WI38 (cell line): ENCODE measurements at regions not wholly inside any gene's neighbourhood (a gene's known extent, or its start where the extent isn't known, plus 50 kb on each side); places are given as distances from the start of the nearest gene placed in this dataset.

Experiments
- H3K4me3 ChIP-seq: 2 replicates; pipeline ENCODE4 v1.5.1; 2011; ENCODE audit warnings: low read depth, mild to moderate bottlenecking, control low read depth, low read length
- CTCF ChIP-seq: IDR thresholded peaks from 2 replicates; pipeline ENCODE4 v1.5.1; 2012; ENCODE audit warnings: low read depth, mild to moderate bottlenecking, control low read depth, low read length

DNA sequence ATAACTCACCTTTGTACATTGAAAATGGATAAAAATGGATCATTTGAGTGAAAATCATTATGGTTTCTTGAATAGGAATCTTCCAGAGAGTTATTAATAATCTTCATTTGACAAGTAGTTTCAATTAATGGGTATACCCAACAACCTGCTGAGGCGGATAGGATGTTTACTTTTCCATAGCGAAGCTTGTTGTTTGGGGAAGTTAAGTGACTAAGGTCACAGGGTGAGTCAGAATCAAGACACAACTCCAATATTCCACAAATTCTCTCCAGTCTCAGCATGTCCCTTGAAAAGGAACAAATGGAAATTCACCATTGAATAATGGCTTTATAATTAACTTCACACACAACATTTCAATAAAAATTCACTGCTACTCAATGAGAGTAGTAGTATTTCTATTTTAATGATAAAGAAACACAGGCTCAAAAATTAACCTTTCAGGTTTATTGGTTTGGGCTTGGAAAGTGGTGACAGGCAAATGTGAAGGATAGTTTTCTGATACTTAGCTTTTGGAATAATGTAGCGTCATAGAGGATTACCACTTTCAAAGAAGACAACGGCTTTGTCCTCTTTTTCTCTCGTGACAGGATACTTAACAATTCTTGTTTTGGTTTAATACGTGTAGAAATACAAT lies 211.3 kb downstream of the GPD2 start:
- H3K4me3 ChIP-seq: no peak overlapping the region
- no peak for TF ChIP-seq CTCF

GRCh38 chr2:156648522-156648921 lies 212.3 kb downstream of the GPD2 start:
- H3K4me3 ChIP-seq: no peak overlapping the region
- TF ChIP-seq CTCF: no peak

DNA sequence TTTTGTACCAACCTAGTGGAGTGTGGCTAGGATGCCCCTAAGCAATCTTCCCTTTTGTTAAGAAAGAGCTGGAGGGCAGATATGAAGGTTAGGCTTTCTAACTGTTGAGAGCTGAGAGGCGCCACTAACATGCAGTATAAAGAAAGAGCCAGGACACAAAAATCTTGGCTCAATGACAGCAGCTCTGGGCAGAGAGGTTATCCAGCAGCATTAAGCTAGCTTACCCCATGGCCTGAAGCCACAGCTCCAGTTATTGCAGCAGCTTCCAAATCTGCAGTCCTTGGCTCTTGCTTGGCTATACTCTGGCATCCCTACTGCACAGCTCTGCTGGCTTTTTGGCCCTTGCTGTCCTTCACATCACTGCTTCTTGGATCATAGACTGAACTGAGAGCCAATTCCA lies 213.4 kb downstream of the GPD2 start:
- H3K4me3 ChIP-seq: no peak overlapping the region
- no peak for TF ChIP-seq CTCF

DNA sequence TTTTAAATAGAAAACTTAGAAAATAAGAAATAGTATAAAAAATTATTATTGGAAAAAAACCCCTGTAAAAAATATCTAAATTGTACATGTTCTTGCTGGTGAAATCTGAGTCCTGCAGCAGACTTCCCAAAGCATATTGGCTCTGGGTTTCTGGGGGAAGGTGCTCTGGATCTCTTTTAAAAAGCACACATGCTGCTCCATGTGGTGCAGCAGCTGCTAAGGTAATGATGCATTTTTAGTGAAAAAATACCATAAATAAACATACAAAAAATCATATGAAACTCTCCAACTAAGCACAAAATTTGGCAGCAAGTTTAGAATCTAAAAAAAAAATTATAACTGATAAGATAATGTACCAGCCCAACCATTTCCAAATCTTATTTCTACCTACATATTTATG lies 216.5 kb downstream of the GPD2 start:
- TF ChIP-seq CTCF: no peak

DNA sequence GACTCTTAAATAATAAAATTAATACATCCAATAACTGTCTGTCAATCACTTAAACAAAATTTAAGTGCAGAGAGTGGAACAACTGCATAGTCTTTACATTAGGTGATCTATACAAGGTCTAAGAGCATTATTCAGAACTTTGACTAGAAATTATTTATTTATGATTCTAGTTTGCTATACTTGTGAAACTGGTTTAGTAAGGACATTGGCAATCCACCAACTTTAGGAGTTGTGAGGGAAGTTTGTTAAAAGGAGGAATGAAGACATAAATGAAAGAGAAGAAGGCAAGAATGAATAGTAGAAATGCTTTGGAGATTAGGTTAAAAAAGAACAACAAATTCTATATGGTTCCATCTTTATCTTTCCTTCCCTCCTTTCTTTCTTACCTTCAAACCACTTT lies 217.5 kb downstream of the GPD2 start:
- H3K4me3 ChIP-seq: no peak overlapping the region
- TF ChIP-seq CTCF: no peak

More for the DNA sequence above, 216.5 kb downstream of the GPD2 start:
- H3K4me3 ChIP-seq: no peak overlapping the region

- no peak for TF ChIP-seq CTCF
- H3K4me3 ChIP-seq: no peak overlapping the region
These were observed 221.6 kb downstream of the GPD2 start for GRCh38 chr2:156657809-156658208.

GRCh38 chr2:156659694-156660093 lies 223.5 kb downstream of the GPD2 start:
- TF ChIP-seq CTCF: no peak
- H3K4me3 ChIP-seq: no peak overlapping the region
